ENCODE measurements at regions not wholly inside any gene's neighbourhood (a gene's known extent, or its start where the extent isn't known, plus 50 kb on each side); places are given as distances from the start of the nearest gene placed in this dataset.

GRCh38 chr2:190791347-190791975 lies 89.2 kb upstream of the GLS start:
- no peak for TF ChIP-seq CTCF (conservative IDR thresholded peaks at IDR 0.05; ENCODE audit: low read depth in 2 of 2)
- TF ChIP-seq POLR2AphosphoS5 (IDR thresholded peaks at IDR 0.05; ENCODE audit: low read depth) = no peak
- no peak for TF ChIP-seq EZH2phosphoT487 (IDR thresholded peaks at IDR 0.05; ENCODE audit: unreplicated experiment)
- no peak for TF ChIP-seq CREB1 (CRISPR knock-in tag; IDR thresholded peaks at IDR 0.05; ENCODE audit: low read depth)
- TF ChIP-seq, protein P1, sequence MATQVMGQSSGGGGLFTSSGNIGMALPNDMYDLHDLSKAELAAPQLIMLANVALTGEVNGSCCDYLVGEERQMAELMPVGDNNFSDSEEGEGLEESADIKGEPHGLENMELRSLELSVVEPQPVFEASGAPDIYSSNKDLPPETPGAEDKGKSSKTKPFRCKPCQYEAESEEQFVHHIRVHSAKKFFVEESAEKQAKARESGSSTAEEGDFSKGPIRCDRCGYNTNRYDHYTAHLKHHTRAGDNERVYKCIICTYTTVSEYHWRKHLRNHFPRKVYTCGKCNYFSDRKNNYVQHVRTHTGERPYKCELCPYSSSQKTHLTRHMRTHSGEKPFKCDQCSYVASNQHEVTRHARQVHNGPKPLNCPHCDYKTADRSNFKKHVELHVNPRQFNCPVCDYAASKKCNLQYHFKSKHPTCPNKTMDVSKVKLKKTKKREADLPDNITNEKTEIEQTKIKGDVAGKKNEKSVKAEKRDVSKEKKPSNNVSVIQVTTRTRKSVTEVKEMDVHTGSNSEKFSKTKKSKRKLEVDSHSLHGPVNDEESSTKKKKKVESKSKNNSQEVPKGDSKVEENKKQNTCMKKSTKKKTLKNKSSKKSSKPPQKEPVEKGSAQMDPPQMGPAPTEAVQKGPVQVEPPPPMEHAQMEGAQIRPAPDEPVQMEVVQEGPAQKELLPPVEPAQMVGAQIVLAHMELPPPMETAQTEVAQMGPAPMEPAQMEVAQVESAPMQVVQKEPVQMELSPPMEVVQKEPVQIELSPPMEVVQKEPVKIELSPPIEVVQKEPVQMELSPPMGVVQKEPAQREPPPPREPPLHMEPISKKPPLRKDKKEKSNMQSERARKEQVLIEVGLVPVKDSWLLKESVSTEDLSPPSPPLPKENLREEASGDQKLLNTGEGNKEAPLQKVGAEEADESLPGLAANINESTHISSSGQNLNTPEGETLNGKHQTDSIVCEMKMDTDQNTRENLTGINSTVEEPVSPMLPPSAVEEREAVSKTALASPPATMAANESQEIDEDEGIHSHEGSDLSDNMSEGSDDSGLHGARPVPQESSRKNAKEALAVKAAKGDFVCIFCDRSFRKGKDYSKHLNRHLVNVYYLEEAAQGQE (IDR thresholded peaks at IDR 0.05; ENCODE audit: unreplicated experiment) = no peak
- no peak for TF ChIP-seq NANOG (IDR thresholded peaks at IDR 0.05; ENCODE audit: borderline replicate concordance)
- no peak for TF ChIP-seq EZH2 (IDR thresholded peaks at IDR 0.05; ENCODE audit: low read depth, unreplicated experiment)

Data from GM23338 (cell line).